Stimulated activated CD4-positive, alpha-beta T cell treated with anti-CD3 and anti-CD28 coated beads, Interleukin-1b, Interleukin-23, amount 100 ng/mL, for 48 hours (primary cell): ENCODE measurements at regions not wholly inside any gene's neighbourhood (a gene's known extent, or its start where the extent isn't known, plus 50 kb on each side); places are given as distances from the start of the nearest gene placed in this dataset.
"Not testable (repeated sequence)": the region's sequence is repeated elsewhere in the genome, so short reads cannot be mapped to it uniquely, and the experiment has no call there.

Source experiments
- DNase-seq: peaks from one replicate; pipeline ENCODE4 v3.0.0-alpha.2; 2020

DNA sequence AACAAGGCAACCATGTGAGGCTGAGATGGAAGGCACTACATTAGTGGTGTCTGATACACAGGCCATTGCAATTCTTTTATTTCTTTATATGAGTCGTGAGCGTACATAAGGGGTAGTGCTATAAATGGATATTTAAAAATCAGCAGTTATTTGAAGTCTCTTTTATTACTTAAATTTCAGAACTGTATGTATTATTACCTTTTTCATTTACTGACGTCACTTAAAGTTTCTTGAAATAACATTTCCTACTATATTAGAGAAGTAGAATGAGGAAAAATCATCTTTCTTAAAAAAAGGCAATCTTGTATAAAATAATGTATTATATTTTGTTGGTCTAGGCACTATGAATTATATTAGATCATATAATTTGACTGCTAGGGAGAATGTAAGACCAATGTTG is 280.9 kb upstream of the CYLC2 start:
- no peak for DNase-seq

DNA sequence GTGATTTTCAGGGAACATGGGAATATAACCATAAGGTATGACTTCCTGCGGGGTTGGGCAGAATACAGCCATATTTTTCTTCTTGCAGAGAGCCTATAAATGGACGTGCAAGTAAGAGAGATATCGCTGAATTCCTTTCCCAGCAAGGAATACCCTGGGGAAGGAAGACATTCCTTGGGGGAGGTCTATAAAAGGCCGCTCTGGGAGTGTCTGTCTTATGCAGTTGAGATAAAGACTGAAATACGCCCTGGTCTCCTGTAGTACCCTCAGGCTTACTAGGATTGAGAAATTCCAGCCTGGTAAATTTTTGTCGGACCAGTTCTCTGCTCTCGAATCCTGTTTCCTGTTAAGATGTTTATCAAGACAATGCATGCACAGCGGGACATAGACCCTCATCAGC is 282.2 kb upstream of the CYLC2 start:
- DNase-seq = not testable (repeated sequence)

DNA sequence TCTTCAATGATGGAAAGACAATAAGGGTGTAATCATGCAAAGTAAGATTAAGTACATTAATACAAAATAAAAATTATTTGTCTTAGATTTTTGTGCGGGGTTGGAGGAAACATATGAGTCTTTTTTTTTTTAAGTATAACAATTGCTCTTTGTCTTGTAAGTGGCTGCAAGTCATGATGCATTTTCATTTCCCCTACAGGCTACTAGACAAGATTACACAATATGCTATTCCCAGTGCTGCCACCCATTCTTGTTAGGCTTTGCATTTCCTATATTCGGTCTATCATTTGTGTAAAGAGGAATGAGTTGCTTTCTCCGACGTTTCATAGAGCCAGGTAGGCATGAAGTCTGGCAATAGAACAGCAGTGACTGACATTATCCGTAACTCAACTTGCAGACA is 294.2 kb upstream of the CYLC2 start:
- no peak for DNase-seq

DNA sequence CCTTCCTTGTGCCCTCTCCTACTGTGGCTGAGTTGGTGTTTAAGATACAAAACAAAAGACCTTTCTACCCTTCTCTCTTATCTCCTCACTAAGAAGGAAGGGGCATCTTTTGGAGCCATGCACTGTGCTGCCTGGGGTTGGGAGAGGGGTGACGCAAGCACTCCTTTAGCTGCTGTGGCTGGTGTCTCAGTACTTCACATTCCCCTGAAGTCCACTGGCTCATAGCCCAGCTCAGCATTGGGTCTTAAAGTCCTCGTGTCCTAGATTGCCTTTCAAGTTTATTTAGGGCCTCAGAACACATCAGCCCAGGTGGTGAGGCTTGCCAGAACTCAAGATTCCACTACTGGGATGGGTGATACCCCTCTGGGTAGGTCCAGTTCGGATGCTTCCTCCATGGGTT is 325.9 kb upstream of the CYLC2 start:
- no peak for DNase-seq

DNA sequence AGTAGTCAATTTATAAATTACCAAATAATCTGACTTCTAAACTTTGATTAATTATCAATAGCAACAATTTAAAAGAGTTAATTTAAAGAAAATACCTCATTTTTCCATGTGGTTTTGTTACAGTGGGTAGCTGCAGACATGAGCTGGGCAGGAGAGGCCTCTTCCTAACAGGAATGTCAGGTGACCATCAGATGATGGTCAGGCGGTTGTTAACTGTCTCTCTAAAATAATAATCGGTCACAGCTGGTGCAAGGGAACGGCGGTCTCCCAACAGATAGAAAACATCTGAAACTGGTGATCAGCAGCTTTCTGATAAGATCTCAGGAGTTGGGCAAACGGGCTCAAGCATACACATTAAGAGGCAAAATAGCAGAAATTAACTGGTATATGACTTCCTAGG is 342.7 kb upstream of the CYLC2 start:
- no peak for DNase-seq

DNA sequence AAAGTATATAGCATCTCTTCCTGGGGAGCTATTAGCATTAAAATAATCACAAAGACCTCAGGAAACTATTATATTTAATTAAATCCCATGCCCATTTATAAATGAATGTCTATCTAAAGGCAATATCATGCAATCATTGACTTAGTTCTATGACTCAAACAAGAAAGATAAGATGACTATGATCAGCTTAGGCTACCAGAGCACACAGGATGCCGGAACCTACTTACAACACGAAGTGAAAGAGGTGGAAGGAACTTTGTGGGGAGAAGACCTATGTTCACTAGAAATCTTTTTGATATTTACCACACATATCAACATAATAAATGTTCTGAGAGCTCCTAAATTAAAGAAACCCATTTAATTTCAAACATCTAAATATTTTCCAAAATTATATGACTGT is 344.2 kb upstream of the CYLC2 start:
- DNase-seq = no peak

DNA sequence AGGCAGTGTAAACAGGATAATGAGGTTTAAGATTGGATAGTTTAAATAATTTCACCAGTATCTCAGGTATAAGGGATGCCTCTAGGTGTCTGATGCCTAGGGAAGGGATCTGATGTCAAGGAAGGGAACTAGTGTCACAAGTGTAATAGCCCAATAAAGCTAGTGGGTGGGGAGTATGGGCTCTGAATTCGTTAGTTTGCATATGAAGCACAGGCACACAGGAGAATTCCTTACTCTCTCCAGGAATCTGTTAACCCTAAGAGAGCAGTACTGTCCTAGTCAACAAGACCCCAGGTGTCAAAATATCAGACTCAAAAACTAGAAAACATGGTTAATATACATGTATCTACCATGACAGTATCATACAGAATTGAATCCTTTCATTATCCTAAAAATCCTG is 352.5 kb upstream of the CYLC2 start:
- no peak for DNase-seq

DNA sequence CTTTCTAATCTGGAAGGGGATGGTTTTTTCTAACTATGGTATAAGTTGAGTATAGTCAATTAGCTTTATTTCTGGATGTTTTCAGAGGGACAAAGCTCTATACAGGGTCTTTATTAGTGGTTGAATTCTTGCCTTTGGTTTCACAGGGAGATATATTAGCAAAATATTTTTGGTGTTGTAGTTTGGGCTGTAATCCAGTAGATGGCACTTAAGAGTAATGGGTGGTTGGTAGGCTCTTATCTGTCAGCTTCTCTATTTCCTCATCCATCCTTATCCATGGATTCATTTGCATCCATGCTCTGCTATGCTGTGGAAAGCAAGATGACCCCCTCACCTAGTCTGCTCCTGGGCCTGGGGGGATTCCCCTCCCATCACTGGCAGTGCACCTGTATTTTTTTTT is 363.6 kb upstream of the CYLC2 start:
- no peak for DNase-seq

DNA sequence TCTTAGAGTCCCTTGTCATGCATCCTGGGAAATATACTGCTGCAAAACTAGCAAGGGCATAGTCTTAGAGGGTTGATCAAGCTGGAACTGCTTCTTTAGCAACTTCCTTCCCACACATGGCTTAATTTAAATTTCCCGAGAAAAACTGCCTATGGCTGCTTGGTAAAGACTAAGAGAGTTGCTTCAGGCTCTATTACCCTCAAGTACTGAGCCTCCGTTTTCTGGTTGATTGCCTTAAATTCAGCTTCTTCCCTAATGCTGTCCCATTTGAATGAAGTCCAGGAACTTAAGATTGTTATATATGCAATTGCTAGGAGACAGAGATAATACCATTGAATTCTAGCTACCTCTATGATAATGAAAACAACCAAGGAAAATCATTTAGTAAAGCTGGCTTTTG is 385.7 kb upstream of the CYLC2 start:
- DNase-seq = no peak

DNA sequence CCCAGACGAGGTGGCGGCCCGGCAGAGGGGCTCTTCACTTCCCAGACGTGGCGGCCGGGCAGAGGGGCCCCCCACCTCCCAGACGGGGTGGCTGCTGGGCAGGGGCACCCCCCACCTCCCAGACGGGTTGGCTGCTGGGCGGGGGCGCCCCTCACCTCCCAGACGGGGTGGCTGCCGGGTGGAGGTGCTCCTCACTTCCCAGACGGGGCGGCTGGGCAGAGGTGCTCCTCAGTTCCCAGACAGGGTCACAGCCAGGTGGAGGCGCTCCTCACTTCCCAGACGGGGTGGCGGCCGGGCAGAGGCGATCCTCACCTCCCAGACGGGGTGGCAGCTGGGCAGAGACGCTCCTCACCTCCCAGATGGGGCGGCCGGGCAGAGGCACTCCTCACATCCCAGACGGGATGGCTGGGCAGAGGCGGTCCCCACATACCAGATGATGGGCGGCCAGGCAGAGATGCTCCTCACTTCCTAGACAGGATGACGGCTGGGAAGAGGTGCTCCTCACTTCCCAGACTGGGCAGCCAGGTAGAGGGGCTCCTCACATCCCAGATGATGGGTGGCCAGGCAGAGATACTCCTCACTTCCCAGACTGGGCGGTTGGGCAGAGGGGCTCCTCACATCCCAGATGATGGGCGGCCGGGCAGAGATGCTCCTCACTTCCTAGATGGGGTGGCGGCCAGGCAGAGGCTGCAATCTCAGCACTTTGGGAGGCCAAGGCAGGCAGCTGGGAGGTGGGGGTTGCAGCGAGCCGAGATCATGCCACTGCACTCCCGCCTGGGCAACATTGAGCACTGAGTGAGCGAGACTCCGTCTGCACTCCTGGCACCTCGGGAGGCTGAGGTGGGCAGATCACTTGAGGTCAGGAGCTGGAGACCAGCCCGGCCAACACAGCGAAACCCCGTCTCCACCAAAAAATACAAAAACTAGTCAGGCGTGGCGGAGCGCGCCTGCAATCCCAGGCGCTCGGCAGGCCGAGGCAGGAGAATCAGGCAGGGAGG is 391.6 kb upstream of the CYLC2 start:
- DNase-seq = not testable (repeated sequence)

DNA sequence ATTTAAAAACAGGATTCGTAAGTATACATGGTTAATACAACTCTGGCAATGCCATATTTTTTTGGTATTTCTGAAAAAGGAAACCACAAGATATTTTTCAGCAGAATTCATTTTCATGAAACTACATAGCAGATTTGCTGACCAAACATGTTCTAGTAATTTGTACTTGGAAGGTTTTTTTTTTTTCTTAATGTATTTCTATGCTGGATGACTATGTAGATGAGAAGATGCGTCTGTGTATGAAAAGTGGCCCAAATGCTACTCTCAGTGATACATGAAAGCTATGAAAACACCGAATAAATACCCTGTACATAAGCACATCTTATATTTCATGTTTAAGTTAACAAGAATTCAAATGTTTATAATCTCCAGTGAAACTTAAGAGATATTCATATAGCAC is 400.9 kb upstream of the CYLC2 start:
- no peak for DNase-seq

DNA sequence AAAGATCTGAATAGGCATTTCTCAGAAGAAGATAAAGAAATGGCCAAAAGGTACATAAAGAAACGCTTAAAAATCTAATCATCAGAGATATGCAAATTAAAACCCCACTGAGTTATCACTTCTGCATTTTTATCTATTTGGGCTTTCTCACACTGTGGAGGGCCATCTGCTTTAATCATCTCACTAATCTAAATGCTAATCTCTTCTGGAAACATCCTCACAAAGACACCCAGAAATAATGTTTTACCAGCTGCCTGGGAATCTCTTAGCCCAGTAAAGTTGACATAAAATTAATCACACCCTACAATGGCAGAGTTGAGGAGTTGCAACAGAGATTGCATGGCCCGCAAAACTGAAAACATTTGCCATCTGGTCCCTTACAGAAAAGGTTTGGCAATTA is 407.9 kb upstream of the CYLC2 start:
- no peak for DNase-seq

DNA sequence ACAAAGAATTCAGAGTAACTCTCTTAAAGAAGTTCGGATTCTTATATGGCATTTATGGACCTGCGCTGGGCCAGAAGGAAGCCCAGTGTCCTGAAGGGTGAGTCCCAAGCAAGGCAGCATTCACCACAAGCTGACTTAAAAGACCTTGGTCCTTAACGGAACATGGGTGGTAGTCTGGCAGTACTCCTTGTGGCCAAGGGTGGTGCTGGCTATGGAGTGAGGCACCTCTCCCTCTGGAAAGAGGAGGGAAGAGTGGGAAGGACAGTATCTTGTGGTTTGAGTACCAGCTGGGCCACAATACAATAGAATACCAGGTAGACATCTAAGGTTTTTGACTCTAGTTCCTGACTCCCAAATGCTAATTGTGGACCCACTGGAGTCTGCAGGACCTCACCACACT is 425.7 kb upstream of the CYLC2 start:
- DNase-seq = no peak

DNA sequence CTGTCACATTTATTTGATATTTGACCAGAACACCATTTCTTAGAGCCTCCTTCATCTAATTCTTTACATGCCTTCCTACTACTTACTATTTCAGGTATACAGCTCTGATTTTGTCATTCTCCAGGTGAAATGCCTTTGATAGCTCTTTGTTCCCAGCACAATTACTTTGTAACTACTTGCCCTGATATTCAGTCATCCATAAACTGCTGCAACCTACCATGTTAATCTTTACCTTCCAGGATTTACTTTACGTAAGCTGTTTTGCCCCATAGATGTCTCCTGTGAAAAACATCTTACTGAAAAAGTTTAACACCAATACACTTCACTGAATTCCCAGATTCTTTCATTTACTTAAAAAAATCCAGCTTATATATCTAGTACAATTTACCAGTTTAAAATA is 443.8 kb upstream of the CYLC2 start:
- no peak for DNase-seq

DNA sequence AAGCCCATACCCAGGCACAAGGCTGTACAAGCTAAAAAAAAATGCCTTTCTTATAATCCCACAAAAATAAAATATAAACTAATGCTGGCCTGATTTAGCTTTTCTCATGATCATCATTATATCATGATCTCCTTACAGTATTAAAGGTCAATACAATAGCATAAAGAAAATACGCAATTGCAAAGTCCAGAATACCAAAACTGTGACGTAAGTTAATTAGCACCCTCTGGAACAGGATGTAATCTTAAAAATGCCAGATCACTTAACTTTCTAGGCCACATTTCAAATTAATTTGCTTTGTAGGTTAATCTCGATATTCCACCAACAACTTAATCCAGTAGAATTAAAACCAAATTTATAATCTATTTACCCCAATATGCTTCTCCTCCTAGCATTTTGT is 444.2 kb upstream of the CYLC2 start:
- DNase-seq = no peak

DNA sequence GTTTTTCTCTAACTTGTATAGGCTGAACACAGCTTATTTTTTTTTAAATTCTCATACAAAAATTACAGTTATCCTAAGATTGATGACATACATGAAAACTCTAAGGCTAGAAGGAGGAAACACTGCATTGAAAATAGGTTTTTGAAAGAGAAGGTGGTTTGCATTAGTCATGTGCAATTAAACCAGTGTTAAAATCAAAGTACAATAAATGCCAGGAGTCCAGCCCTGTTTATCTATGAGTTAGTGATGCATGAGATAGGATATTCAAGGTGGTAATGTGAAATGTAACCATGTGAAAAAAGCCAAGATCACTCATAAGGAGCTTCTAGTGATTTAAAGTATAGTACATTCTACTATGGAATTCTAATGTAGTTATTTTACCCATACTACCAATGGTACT is 444.9 kb upstream of the CYLC2 start:
- no peak for DNase-seq

DNA sequence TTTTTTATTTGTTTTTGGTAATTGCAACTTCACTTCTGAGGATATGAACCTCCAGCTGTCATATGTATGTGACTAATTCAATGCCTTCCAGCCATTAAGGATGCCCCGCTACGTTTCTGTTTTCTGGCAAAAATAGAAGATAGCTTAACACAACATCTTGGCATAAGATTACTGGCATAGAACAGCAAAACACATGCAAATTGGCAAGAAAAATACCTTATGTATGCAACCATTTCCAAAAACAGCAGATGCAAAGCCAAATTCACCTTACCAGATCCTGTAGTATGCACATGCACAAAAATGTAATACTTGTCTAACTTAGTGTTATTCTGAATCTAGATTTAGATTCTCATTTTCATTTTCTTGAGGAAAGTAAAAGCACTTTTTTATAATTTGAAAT is 461.1 kb upstream of the CYLC2 start:
- DNase-seq = no peak

DNA sequence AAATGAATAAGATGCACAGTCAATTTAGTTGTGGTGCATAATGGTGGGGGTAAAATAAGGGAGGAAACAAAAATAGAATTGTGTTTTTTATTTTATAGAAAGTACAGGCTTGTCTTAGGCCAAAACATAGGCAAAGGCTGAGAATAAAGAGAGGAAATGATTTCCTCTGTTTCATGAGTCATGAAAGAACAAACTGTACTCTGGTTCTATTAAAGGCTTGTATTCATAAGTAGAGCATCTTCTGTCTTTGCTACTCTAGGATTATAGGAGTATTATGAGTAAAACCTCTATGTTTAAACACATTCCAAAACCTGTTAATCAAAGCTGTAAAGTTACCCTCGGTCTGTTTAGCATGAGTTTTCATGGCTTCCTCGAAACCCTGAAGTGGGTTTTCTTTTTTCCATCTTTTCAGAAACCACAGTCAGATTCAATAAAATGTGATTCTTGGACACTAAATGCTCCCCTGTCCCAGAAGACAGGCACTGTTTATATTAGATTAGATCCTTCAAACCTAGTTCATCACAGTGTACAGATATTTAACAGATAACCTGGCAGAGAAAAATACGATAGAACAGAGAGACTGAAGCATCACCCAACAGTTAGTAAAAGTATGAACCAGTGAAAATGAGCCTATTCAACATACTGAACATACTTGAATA is 473.9 kb upstream of the CYLC2 start:
- DNase-seq = no peak

DNA sequence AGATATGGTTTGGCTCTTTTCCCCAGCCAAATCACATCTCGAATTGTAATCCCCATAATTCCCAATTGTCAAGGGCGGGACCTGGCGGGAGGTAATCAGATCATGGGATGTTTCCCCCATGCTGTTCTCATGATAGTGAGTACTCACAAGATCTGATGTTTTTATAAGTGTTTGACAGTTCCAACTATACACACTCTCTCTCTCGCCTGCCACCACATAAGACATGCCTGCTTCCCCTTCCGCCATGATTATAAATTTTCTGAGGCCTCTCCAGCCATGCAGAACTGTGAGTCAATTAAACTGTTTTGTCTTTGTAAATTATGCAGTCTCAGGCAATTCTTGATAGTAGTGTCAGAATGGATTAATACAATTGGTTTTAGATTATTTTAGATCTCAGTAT is 475.7 kb upstream of the CYLC2 start:
- DNase-seq = no peak

DNA sequence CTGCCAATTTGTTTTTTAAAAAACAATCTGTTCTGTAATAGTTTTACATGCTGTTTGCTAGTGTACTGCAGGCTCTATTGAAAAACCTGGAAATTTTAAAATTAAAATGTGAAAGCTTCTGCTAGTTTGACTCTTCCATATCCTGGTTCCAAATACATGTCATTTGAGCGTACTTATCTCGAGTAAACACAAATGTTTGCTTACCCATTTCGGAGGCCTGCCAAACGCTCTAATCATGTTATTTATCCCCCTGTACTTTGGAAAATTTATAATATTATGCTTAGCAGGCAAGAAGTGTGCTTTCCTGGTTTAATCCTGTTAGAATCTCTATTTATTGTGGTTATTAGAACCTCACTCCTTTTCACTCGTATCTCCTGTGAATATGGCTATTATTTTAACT is 476.8 kb upstream of the CYLC2 start:
- DNase-seq = no peak

DNA sequence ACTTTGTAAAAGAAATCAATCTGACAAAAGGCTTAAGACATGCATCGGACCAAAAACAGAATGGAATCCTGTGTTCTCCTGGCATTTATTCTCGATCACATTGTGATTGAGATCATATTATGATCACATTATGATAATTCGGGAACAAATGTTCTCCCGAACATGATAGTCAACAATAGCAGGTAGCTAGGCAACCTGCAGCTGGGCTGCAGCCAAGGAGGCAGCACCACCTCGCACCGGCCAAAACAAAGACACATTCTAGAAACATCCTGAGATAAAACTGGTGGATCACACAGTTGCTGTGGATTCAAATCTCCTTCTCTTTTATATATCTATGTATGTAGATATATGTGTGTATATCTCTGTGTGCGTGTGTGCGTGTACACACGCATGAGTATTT is 480.6 kb upstream of the CYLC2 start:
- DNase-seq = no peak

DNA sequence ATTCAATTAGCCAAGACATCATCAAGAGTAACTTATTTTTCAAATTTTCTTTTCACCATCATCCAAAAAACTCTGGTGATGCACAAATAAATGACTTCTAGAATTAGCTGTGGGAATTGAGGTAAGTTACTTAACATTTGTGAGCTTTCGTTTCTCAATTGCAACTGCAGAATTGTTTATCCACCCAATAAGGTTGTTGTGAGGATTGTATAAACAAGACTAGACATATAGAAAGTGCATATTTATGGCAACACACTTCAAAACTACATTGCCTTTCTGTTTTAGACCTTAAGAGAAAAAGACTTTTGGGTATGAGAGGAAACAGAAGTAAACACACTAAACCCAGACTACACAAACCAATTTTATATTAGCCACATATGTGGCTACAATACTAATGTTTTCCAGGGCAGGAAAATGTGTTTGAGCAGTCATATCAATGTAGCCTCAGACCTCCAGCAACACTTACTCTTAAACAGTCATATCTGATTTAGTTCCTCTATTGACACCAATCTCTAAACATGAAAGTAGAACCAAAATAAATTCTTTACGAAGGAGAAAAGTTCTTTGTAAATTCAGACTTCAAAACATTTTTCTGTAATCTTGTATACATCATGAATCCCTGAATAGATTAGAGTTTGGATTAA is 488.0 kb upstream of the CYLC2 start:
- no peak for DNase-seq

DNA sequence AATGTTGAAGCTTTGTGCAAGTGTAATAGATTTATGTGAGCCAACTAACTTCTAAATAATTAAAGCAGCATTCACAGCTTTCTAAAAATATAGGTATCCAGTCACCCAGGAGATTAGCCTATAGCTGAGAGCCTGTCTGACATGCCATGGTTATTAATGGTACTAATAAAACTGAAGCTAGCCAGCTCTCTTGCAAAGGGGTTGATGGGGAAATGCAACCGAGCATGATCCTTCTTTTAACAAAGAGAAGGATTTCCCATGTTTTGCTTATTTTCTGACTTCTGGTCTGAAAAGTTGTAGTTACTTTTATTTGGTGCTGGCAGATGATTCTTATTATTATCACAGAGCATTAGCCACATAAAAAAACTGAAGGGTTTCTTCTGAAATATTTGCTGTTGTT is 488.7 kb upstream of the CYLC2 start:
- DNase-seq = no peak

DNA sequence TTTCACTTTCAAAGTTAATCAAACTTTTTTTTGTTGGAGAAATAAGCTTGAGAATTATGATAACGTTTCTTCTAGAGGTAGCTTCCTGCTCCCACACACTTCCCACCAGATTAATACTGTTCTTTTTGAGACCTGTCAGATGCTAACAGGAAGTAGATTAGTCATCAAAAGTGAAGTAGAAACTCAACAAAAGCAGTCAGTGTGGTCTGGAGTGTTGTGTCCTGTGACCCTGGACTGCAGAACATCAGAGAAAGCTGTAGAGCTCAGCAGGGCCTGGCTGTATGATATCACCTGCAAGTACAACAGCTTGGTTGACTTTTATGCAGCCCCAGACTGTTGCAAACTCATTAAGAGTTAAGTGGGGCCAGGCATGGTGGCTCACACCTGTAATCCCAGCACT is 495.7 kb upstream of the CYLC2 start:
- no peak for DNase-seq
